HCT116 (cell line): ENCODE measurements at regions not wholly inside any gene's neighbourhood (a gene's known extent, or its start where the extent isn't known, plus 50 kb on each side); places are given as distances from the start of the nearest gene placed in this dataset.

ENCODE experiments used
- CTCF ChIP-seq, 3 experiments: fragments of 200-600 bp in 1 of 3; sonication (generic) in 1 of 3; IDR thresholded peaks in 2 of 3; conservative IDR thresholded peaks in 1 of 3; 2 replicates each; pipeline ENCODE4 v1.5.1; 2012 to 2017; ENCODE audit warnings: low read depth in 2 of 3, low read length in 2 of 3, antibody characterized with exemption in 1 of 3, borderline replicate concordance in 1 of 3, control low read depth in 1 of 3, mild to moderate bottlenecking in 1 of 3, mixed read lengths in 1 of 3, mixed run types in 1 of 3, moderate library complexity in 1 of 3; ENCODE audit not compliant: insufficient read depth in 1 of 3
- EZH2 ChIP-seq: fragments of 200-600 bp; sonication (generic); IDR thresholded peaks from 2 replicates; pipeline ENCODE4 v1.6.1; 2017; ENCODE audit warnings: antibody characterized with exemption, mixed run types
- EZH2phosphoT487 ChIP-seq: fragments of 200-600 bp; IDR thresholded peaks from 2 replicates; pipeline ENCODE4 v1.6.1; 2018; ENCODE audit warnings: antibody characterized with exemption, borderline replicate concordance
- MAX ChIP-seq: IDR thresholded peaks from 2 replicates; pipeline ENCODE4 v1.6.1; 2012
- POLR2A ChIP-seq: IDR thresholded peaks from 2 replicates; pipeline ENCODE4 v1.7.0; 2011; ENCODE audit warnings: borderline replicate concordance; ENCODE audit not compliant: insufficient read depth, insufficient read length; ENCODE audit errors: extremely low read depth
- POLR2AphosphoS5 ChIP-seq: IDR thresholded peaks from 2 replicates; pipeline ENCODE4 v1.6.1; 2011; ENCODE audit warnings: mild to moderate bottlenecking, low read depth, low read length, moderate library complexity
- SIN3A ChIP-seq: IDR thresholded peaks from 2 replicates; pipeline ENCODE4 v1.6.1; 2012; ENCODE audit warnings: low read depth
- SP1 ChIP-seq: IDR thresholded peaks from 2 replicates; pipeline ENCODE4 v1.6.1; 2012; ENCODE audit warnings: low read depth
- TCF7L2 ChIP-seq: IDR thresholded peaks from 2 replicates; pipeline ENCODE4 v1.7.0; 2011; ENCODE audit warnings: borderline replicate concordance, inconsistent platforms; ENCODE audit not compliant: insufficient read depth, insufficient read length; ENCODE audit errors: extremely low read depth
- YY1 ChIP-seq: IDR thresholded peaks from 2 replicates; pipeline ENCODE4 v1.6.1; 2011; ENCODE audit warnings: low read length, low read depth, moderate library complexity, mild to moderate bottlenecking; ENCODE audit not compliant: insufficient replicate concordance; ENCODE audit errors: extremely low read depth
- TF ChIP-seq, protein P1 (sequence below): IDR thresholded peaks from 2 replicates; pipeline ENCODE4 v1.6.1; 2012; ENCODE audit warnings: low read depth

DNA sequence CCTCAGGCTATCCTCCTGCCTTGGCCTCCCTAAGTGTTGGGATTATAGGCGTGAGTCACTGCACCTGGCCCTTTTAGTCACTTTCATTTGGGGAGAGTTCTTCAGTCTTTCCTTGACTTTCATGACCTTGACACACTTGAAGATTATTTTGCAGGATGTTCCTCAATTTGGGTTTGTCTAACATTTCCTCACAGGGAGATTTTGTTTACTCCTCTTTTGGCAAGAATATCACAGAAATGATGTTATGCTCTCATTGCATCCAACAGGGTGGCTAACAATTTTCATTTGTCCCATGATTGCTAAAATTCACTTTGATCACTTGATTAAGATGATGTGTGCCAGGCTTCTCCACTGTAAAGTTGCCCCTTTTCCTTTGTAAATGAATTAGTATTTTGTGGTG lies 164.0 kb downstream of the ADSS2 start:
- TF ChIP-seq CTCF (IDR thresholded peaks at IDR 0.05 in 2 of 3, conservative IDR thresholded peaks at IDR 0.05 in 1 of 3; ENCODE audit: borderline replicate concordance in 1 of 3, insufficient read depth in 1 of 3, low read depth in 2 of 3, low read length in 2 of 3) (no peak), MAX (no peak), POLR2A (no peak), EZH2phosphoT487 (no peak), EZH2 (no peak), POLR2AphosphoS5 (no peak), TCF7L2 (no peak), SIN3A (no peak), SP1 (no peak), YY1 (no peak)
- TF ChIP-seq, protein P1, sequence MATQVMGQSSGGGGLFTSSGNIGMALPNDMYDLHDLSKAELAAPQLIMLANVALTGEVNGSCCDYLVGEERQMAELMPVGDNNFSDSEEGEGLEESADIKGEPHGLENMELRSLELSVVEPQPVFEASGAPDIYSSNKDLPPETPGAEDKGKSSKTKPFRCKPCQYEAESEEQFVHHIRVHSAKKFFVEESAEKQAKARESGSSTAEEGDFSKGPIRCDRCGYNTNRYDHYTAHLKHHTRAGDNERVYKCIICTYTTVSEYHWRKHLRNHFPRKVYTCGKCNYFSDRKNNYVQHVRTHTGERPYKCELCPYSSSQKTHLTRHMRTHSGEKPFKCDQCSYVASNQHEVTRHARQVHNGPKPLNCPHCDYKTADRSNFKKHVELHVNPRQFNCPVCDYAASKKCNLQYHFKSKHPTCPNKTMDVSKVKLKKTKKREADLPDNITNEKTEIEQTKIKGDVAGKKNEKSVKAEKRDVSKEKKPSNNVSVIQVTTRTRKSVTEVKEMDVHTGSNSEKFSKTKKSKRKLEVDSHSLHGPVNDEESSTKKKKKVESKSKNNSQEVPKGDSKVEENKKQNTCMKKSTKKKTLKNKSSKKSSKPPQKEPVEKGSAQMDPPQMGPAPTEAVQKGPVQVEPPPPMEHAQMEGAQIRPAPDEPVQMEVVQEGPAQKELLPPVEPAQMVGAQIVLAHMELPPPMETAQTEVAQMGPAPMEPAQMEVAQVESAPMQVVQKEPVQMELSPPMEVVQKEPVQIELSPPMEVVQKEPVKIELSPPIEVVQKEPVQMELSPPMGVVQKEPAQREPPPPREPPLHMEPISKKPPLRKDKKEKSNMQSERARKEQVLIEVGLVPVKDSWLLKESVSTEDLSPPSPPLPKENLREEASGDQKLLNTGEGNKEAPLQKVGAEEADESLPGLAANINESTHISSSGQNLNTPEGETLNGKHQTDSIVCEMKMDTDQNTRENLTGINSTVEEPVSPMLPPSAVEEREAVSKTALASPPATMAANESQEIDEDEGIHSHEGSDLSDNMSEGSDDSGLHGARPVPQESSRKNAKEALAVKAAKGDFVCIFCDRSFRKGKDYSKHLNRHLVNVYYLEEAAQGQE: no peak
